ENCODE measurements at regions not wholly inside any gene's neighbourhood (a gene's known extent, or its start where the extent isn't known, plus 50 kb on each side); places are given as distances from the start of the nearest gene placed in this dataset.

DNA sequence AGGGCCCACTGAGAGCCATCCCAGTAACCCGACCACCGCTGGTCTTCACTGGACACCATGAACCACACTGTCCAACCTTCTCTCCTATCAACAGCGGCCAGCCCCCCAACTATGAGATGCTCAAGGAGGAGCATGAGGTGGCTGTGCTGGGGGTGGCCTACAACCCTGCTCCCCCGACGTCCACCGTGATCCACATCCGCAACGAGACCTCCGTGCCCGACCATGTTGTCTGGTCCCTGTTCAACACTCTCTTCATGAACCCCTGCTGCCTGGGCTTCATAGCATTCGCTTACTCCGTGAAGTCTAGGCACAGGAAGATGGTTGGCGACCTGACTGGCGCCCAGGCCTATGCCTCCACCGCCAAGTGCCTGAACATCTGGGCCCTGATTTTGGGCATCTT is 423.8 kb upstream of the EPHA5 start:
- H3K9me3 ChIP-seq (replicated peaks; ENCODE audit: control insufficient read depth, insufficient read depth, low read length): no peaks in the 10 kb centered on the region
- dilution Hi-C loops (cut with MboI; ENCODE audit: extremely low pct_ligation_motif_present, low sequenced_read_pairs): no loop called here
- H3K9ac ChIP-seq (replicated peaks; ENCODE audit: extremely low read depth, insufficient read depth, low read length): no peak overlapping the region
- BruUV-seq (replicated peaks): no TSS peak
- H2AFZ ChIP-seq (ENCODE audit: low read depth, low read length): no peak overlapping the region
- CTCF ChIA-PET: no interaction called here
- no peaks in the 10 kb centered on the region for H3K4me1 ChIP-seq (ENCODE audit: control insufficient read depth, extremely low read depth, insufficient read depth, low read length)
- intact Hi-C loops (cut with micrococcal nuclease): no loop called here
- FAIRE-seq (no peak), DNase-seq (ENCODE audit: low read depth, low spot score) (no peak)
- TF ChIP-seq JUN (IDR thresholded peaks at IDR 0.05; ENCODE audit: borderline replicate concordance, insufficient read depth, insufficient read length, low read depth): no peak
- TF ChIP-seq, protein P1, sequence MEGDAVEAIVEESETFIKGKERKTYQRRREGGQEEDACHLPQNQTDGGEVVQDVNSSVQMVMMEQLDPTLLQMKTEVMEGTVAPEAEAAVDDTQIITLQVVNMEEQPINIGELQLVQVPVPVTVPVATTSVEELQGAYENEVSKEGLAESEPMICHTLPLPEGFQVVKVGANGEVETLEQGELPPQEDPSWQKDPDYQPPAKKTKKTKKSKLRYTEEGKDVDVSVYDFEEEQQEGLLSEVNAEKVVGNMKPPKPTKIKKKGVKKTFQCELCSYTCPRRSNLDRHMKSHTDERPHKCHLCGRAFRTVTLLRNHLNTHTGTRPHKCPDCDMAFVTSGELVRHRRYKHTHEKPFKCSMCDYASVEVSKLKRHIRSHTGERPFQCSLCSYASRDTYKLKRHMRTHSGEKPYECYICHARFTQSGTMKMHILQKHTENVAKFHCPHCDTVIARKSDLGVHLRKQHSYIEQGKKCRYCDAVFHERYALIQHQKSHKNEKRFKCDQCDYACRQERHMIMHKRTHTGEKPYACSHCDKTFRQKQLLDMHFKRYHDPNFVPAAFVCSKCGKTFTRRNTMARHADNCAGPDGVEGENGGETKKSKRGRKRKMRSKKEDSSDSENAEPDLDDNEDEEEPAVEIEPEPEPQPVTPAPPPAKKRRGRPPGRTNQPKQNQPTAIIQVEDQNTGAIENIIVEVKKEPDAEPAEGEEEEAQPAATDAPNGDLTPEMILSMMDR (IDR thresholded peaks at IDR 0.05; ENCODE audit: extremely low read depth in 1 of 2, insufficient read depth in 1 of 2, low read depth in 1 of 2, low read length in 2 of 2): no peak
- H3K4me3 ChIP-seq (replicated peaks in 1 of 3; ENCODE audit: insufficient read depth in 1 of 3, low read depth in 1 of 3, low read length in 3 of 3): no peak overlapping the region
- no peaks in the 10 kb centered on the region for H3K36me3 ChIP-seq (ENCODE audit: control insufficient read depth in 2 of 2, extremely low read depth in 1 of 2, insufficient read depth in 2 of 2, low read length in 2 of 2)
- H4K20me1 ChIP-seq (replicated peaks; ENCODE audit: control insufficient read depth, extremely low read depth, insufficient read depth, low read length): no peaks in the 10 kb centered on the region
- H3K27ac ChIP-seq (ENCODE audit: insufficient read depth, low read depth, low read length): no peak overlapping the region
- POLR2A ChIA-PET: no interaction called here
- H3K4me2 ChIP-seq (ENCODE audit: insufficient read depth, low read length): no peak overlapping the region
- no peaks in the 10 kb centered on the region for H3K27me3 ChIP-seq (ENCODE audit: control insufficient read depth in 2 of 2, insufficient read depth in 2 of 2, low read length in 2 of 2)
- no peaks in the 10 kb centered on the region for H3K9me1 ChIP-seq (replicated peaks; ENCODE audit: control insufficient read depth, extremely low read depth, insufficient read depth, low read length)
- H3K79me2 ChIP-seq (ENCODE audit: control insufficient read depth, insufficient read depth, low read length): no peaks in the 10 kb centered on the region

DNA sequence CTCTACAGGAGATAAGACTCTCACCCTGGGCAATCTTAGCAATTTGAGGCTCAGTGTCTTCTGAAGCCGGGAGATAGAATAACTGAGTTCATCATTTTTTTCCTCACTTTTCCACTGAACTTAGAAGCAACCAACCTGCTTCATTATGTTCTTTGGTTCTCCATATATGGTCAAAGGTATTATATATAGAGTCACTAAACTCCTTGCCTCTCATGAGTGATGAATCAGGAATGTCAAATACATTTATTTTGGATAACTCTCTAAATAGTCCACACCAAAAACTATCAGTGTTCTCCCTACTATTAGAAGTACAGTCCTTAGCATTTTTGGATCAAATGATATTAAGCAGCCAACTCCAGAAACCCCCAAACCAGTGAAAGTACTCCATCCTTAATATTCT is 421.5 kb upstream of the EPHA5 start:
- no peaks in the 10 kb centered on the region for H3K9me1 ChIP-seq (replicated peaks; ENCODE audit: control insufficient read depth, extremely low read depth, insufficient read depth, low read length)
- no peaks in the 10 kb centered on the region for H3K36me3 ChIP-seq (ENCODE audit: control insufficient read depth in 2 of 2, extremely low read depth in 1 of 2, insufficient read depth in 2 of 2, low read length in 2 of 2)
- no peaks in the 10 kb centered on the region for H4K20me1 ChIP-seq (replicated peaks; ENCODE audit: control insufficient read depth, extremely low read depth, insufficient read depth, low read length)
- DNase-seq (ENCODE audit: low read depth, low spot score): no peak
- H3K9me3 ChIP-seq (replicated peaks; ENCODE audit: control insufficient read depth, insufficient read depth, low read length): no peaks in the 10 kb centered on the region
- POLR2A ChIA-PET: no interaction called here
- no peak for FAIRE-seq
- no peak overlapping the region for H2AFZ ChIP-seq (ENCODE audit: low read depth, low read length)
- BruUV-seq (replicated peaks): no TSS peak
- no peak overlapping the region for H3K4me2 ChIP-seq (ENCODE audit: insufficient read depth, low read length)
- no peak overlapping the region for H3K4me3 ChIP-seq (replicated peaks in 1 of 3; ENCODE audit: insufficient read depth in 1 of 3, low read depth in 1 of 3, low read length in 3 of 3)
- dilution Hi-C loops (cut with MboI; ENCODE audit: extremely low pct_ligation_motif_present, low sequenced_read_pairs) (no loop called here), intact Hi-C loops (cut with micrococcal nuclease) (no loop called here)
- no peaks in the 10 kb centered on the region for H3K79me2 ChIP-seq (ENCODE audit: control insufficient read depth, insufficient read depth, low read length)
- H3K27me3 ChIP-seq (ENCODE audit: control insufficient read depth in 2 of 2, insufficient read depth in 2 of 2, low read length in 2 of 2): no peaks in the 10 kb centered on the region
- no peaks in the 10 kb centered on the region for H3K4me1 ChIP-seq (ENCODE audit: control insufficient read depth, extremely low read depth, insufficient read depth, low read length)
- no peak overlapping the region for H3K27ac ChIP-seq (ENCODE audit: insufficient read depth, low read depth, low read length)
- CTCF ChIA-PET: no interaction called here
- TF ChIP-seq, protein P2, sequence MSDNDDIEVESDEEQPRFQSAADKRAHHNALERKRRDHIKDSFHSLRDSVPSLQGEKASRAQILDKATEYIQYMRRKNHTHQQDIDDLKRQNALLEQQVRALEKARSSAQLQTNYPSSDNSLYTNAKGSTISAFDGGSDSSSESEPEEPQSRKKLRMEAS (IDR thresholded peaks at IDR 0.05; ENCODE audit: insufficient read depth, insufficient read length): no peak
- TF ChIP-seq GATA2 (IDR thresholded peaks at IDR 0.05; ENCODE audit: insufficient read depth, insufficient read length, low read depth, low read length) (no peak), JUN (IDR thresholded peaks at IDR 0.05; ENCODE audit: borderline replicate concordance, insufficient read depth, insufficient read length, low read depth) (no peak), FOS (IDR thresholded peaks at IDR 0.05; ENCODE audit: borderline replicate concordance, insufficient read depth, low read length) (no peak), MYC (IDR thresholded peaks at IDR 0.05; ENCODE audit: low read depth, low read length) (no peak), POLR2A (IDR thresholded peaks at IDR 0.05; ENCODE audit: low read depth, low read length) (no peak), POLR2AphosphoS5 (IDR thresholded peaks at IDR 0.05; ENCODE audit: insufficient read depth, low read depth, low read length) (no peak), EZH2 (IDR thresholded peaks at IDR 0.05; ENCODE audit: borderline replicate concordance, low read depth, low read length, severe bottlenecking) (no peak)
- TF ChIP-seq, protein P1 (IDR thresholded peaks at IDR 0.05; ENCODE audit: extremely low read depth in 1 of 2, insufficient read depth in 1 of 2, low read depth in 1 of 2, low read length in 2 of 2): no peak
- H3K9ac ChIP-seq (replicated peaks; ENCODE audit: extremely low read depth, insufficient read depth, low read length): no peak overlapping the region

Data from endothelial cell of umbilical vein (primary cell).